22Rv1 (cell line): ENCODE measurements at regions not wholly inside any gene's neighbourhood (a gene's known extent, or its start where the extent isn't known, plus 50 kb on each side); places are given as distances from the start of the nearest gene placed in this dataset.

ENCODE experiments used
- H3K27ac ChIP-seq: fragments of 450-650 bp; 2 replicates; pipeline ENCODE4 v1.5.1; 2017
- ZFX ChIP-seq: fragments of 450-650 bp; IDR thresholded peaks from 2 replicates; pipeline ENCODE4 v1.6.1; 2017; ENCODE audit warnings: antibody characterized with exemption, borderline replicate concordance
- TF ChIP-seq, protein P1 (sequence below): fragments of 450-650 bp; IDR thresholded peaks from 2 replicates; pipeline ENCODE4 v1.5.1; 2017; ENCODE audit warnings: mild to moderate bottlenecking

GRCh38 chr1:228935855-228936727 lies 200.8 kb downstream of the RHOU start:
- TF ChIP-seq, protein P1, sequence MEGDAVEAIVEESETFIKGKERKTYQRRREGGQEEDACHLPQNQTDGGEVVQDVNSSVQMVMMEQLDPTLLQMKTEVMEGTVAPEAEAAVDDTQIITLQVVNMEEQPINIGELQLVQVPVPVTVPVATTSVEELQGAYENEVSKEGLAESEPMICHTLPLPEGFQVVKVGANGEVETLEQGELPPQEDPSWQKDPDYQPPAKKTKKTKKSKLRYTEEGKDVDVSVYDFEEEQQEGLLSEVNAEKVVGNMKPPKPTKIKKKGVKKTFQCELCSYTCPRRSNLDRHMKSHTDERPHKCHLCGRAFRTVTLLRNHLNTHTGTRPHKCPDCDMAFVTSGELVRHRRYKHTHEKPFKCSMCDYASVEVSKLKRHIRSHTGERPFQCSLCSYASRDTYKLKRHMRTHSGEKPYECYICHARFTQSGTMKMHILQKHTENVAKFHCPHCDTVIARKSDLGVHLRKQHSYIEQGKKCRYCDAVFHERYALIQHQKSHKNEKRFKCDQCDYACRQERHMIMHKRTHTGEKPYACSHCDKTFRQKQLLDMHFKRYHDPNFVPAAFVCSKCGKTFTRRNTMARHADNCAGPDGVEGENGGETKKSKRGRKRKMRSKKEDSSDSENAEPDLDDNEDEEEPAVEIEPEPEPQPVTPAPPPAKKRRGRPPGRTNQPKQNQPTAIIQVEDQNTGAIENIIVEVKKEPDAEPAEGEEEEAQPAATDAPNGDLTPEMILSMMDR, result no peak
- no peak for TF ChIP-seq ZFX
- H3K27ac ChIP-seq, result no peak overlapping the region

DNA sequence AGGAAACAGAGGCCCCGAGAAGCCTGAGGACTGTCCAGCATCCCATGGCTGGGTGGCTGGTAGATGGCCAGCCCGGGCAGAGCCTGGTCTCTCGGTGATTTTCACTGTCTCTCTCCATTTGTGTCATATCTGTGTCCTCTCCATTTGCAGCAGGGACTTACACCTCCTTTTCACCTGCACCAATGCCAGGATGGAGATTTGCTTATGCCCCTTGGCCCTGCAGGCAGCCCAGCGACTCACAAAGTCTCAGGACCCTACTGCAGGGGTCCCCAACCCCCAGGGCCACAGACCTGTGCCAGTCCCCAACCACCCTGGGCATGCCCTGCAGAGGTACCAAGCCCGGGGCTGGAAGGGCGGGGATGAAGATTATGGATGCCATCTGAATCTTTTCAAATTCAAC lies 201.6 kb downstream of the RHOU start:
- H3K27ac ChIP-seq, result no peak overlapping the region
- TF ChIP-seq, protein P1, result no peak
- no peak for TF ChIP-seq ZFX

- H3K27ac ChIP-seq, result no peak overlapping the region
- no peak for TF ChIP-seq ZFX
- TF ChIP-seq, protein P1, result no peak
Measured at GRCh38 chr1:228937351-228937750, 202.1 kb downstream of the RHOU start.

GRCh38 chr1:228937851-228938536 lies 202.7 kb downstream of the RHOU start:
- H3K27ac ChIP-seq, result no peak overlapping the region
- TF ChIP-seq ZFX, result no peak
- TF ChIP-seq, protein P1, result no peak

DNA sequence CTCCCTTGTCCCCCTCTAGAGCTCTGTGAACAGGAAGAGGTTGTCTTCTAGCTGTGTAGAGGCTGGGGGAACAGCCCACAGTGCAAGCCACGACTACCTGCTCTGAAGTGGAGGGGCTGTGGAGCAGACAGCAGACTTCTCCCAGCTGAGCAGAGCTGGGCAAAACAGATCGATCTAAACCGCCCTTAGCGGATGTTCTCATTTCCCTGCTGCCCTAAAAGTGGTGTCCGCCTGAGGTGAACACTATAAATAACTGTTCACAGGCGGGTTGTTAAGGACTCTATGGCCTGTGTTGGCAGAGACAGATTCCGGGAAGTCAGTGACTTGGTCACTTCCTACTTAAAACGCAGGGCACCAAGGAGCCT lies 203.2 kb downstream of the RHOU start:
- TF ChIP-seq, protein P1, result no peak
- TF ChIP-seq ZFX, result no peak
- no peak overlapping the region for H3K27ac ChIP-seq

- H3K27ac ChIP-seq, result no peak overlapping the region
- no peak for TF ChIP-seq ZFX
- TF ChIP-seq, protein P1, result no peak
Measured at GRCh38 chr1:228939001-228939691, 203.9 kb downstream of the RHOU start.
